Neural cell (in vitro differentiated cells): ENCODE measurements at regions not wholly inside any gene's neighbourhood (a gene's known extent, or its start where the extent isn't known, plus 50 kb on each side); places are given as distances from the start of the nearest gene placed in this dataset.

Experiments
- H2AFZ ChIP-seq: fragments of 200-600, 300-800 bp; sonication (generic), shearing (Covaris generic); 2 replicates; pipeline ENCODE4 v1.6.0; 2014; ENCODE audit warnings: low read depth, mild to moderate bottlenecking, antibody characterized with exemption, low read length, moderate library complexity
- H3F3A ChIP-seq: fragments of 200-600 bp; shearing (Covaris generic); 2 replicates; pipeline ENCODE4 v1.6.1; 2016; ENCODE audit warnings: mild to moderate bottlenecking, moderate library complexity, mixed read lengths, antibody characterized with exemption, low read length; ENCODE audit not compliant: insufficient read depth, poor library complexity, severe bottlenecking
- H3K27ac ChIP-seq: fragments of 200-600, 300-800 bp; sonication (generic), shearing (Covaris generic); 2 replicates; pipeline ENCODE4 v1.5.1; 2014; ENCODE audit warnings: mild to moderate bottlenecking, low read length, moderate library complexity
- H3K27me3 ChIP-seq: fragments of 300-800, 200-600 bp; sonication (generic), shearing (Covaris generic); 2 replicates; pipeline ENCODE4 v1.6.0; 2014; ENCODE audit warnings: mild to moderate bottlenecking, low read depth, low read length, moderate library complexity; ENCODE audit not compliant: insufficient read depth
- H3K36me3 ChIP-seq: fragments of 300-800, 200-600 bp; sonication (generic), shearing (Covaris generic); 2 replicates; pipeline ENCODE4 v1.5.1; 2014; ENCODE audit warnings: mild to moderate bottlenecking, antibody characterized with exemption, low read length, moderate library complexity; ENCODE audit not compliant: insufficient read depth
- H3K4me2 ChIP-seq: fragments of 300-800, 200-600 bp; sonication (generic), shearing (Covaris generic); 2 replicates; pipeline ENCODE4 v1.6.0; 2014; ENCODE audit warnings: mild to moderate bottlenecking, low read length
- H3K4me3 ChIP-seq: fragments of 300-800, 200-600 bp; sonication (generic), shearing (Covaris generic); 2 replicates; pipeline ENCODE4 v1.5.1; 2014; ENCODE audit warnings: mild to moderate bottlenecking, low read length, moderate library complexity
- H3K79me2 ChIP-seq: fragments of 200-600 bp; shearing (Covaris generic); replicated peaks from 2 replicates; pipeline ENCODE4 v1.6.0; 2014; ENCODE audit warnings: mild to moderate bottlenecking, low read length, moderate library complexity; ENCODE audit not compliant: insufficient read depth
- H3K9ac ChIP-seq: fragments of 300-800, 200-600 bp; sonication (generic), shearing (Covaris generic); 2 replicates; pipeline ENCODE4 v1.6.1; 2016; ENCODE audit warnings: mild to moderate bottlenecking, low read length, mixed read lengths
- H3K9me2 ChIP-seq: fragments of 200-600 bp; shearing (Covaris generic); 2 replicates; pipeline ENCODE4 v1.6.1; 2016; ENCODE audit warnings: mild to moderate bottlenecking, low read length, mixed read lengths; ENCODE audit not compliant: insufficient read depth
- H3K9me3 ChIP-seq: fragments of 200-600, 300-800 bp; sonication (generic), shearing (Covaris generic); 2 replicates; pipeline ENCODE4 v1.6.1; 2016; ENCODE audit warnings: mild to moderate bottlenecking, mixed run types, low read length, moderate library complexity, mixed read lengths
- H4K20me1 ChIP-seq: fragments of 200-600 bp; shearing (Covaris generic); 2 replicates; pipeline ENCODE4 v1.6.1; 2016; ENCODE audit warnings: mild to moderate bottlenecking, mixed run types; ENCODE audit not compliant: insufficient read depth
- CTCF ChIP-seq: fragments of 450-650 bp; IDR thresholded peaks from 2 replicates; pipeline ENCODE4 v1.5.1; 2014; ENCODE audit warnings: antibody characterized with exemption, mild to moderate bottlenecking, moderate library complexity; ENCODE audit not compliant: poor library complexity, severe bottlenecking
- EP300 ChIP-seq: fragments of 450-650 bp; conservative IDR thresholded peaks from 2 replicates; pipeline ENCODE4 v1.6.1; 2014; ENCODE audit warnings: antibody characterized with exemption, mild to moderate bottlenecking, moderate library complexity; ENCODE audit not compliant: poor library complexity, severe bottlenecking
- EZH2 ChIP-seq: fragments of 200-600, 300-800 bp; shearing (Covaris generic), sonication (generic); IDR thresholded peaks from 2 replicates; pipeline ENCODE4 v1.6.1; 2014; ENCODE audit warnings: antibody characterized with exemption, low read length, borderline replicate concordance, mild to moderate bottlenecking; ENCODE audit not compliant: insufficient read depth, poor library complexity, severe bottlenecking
- MXI1 ChIP-seq: fragments of 450-650 bp; conservative IDR thresholded peaks from 2 replicates; pipeline ENCODE4 v1.6.1; 2014; ENCODE audit warnings: antibody characterized with exemption, mild to moderate bottlenecking; ENCODE audit not compliant: poor library complexity, severe bottlenecking
- POLR2AphosphoS5 ChIP-seq: IDR thresholded peaks from 2 replicates; pipeline ENCODE4 v1.6.1; 2012
- RAD21 ChIP-seq: fragments of 450-650 bp; conservative IDR thresholded peaks from 2 replicates; pipeline ENCODE4 v1.6.1; 2014; ENCODE audit warnings: antibody characterized with exemption, mild to moderate bottlenecking, moderate library complexity
- REST ChIP-seq: IDR thresholded peaks from 2 replicates; pipeline ENCODE4 v1.6.1; 2012; ENCODE audit warnings: borderline replicate concordance
- SMC3 ChIP-seq: fragments of 450-650 bp; conservative IDR thresholded peaks from 2 replicates; pipeline ENCODE4 v1.6.1; 2014; ENCODE audit warnings: antibody characterized with exemption, mild to moderate bottlenecking, moderate library complexity; ENCODE audit not compliant: poor library complexity
- TAF1 ChIP-seq: IDR thresholded peaks from 2 replicates; pipeline ENCODE4 v1.6.1; 2012; ENCODE audit warnings: low read depth

- no peaks in the 10 kb centered on the region for H3K79me2 ChIP-seq
- TF ChIP-seq CTCF: no peak
- no peak for TF ChIP-seq EZH2
- no peak for TF ChIP-seq REST
- TF ChIP-seq SMC3: no peak
- TF ChIP-seq POLR2AphosphoS5: no peak
- TF ChIP-seq TAF1: no peak
- TF ChIP-seq MXI1: no peak
- no peak overlapping the region for H3K4me2 ChIP-seq
- no peaks in the 10 kb centered on the region for H3F3A ChIP-seq
- H3K36me3 ChIP-seq: no peaks in the 10 kb centered on the region
- no peak overlapping the region for H3K27ac ChIP-seq
- no peaks in the 10 kb centered on the region for H4K20me1 ChIP-seq
- no peak overlapping the region for H3K9ac ChIP-seq
- no peak overlapping the region for H3K4me3 ChIP-seq
- no peak overlapping the region for H2AFZ ChIP-seq
- no peaks in the 10 kb centered on the region for H3K27me3 ChIP-seq
- no peaks in the 10 kb centered on the region for H3K9me3 ChIP-seq
- no peaks in the 10 kb centered on the region for H3K9me2 ChIP-seq
Measured at GRCh38 chr7:79778786-79779770, 325.6 kb upstream of the MAGI2 start.

- Histone ChIP-seq H3K9me3 (no peaks in the 10 kb centered on the region), H3K4me2 (no peak overlapping the region), H3F3A (no peaks in the 10 kb centered on the region), H3K79me2 (no peaks in the 10 kb centered on the region), H3K4me3 (no peak overlapping the region), H3K9ac (no peak overlapping the region), H3K27ac (no peak overlapping the region), H3K36me3 (no peaks in the 10 kb centered on the region), H3K9me2 (no peaks in the 10 kb centered on the region), H3K27me3 (no peaks in the 10 kb centered on the region), H4K20me1 (no peaks in the 10 kb centered on the region), H2AFZ (no peak overlapping the region)
- no peak for TF ChIP-seq CTCF
- TF ChIP-seq EZH2: no peak
- no peak for TF ChIP-seq MXI1
- no peak for TF ChIP-seq POLR2AphosphoS5
- TF ChIP-seq REST: no peak
- no peak for TF ChIP-seq EP300
- no peak for TF ChIP-seq SMC3
- TF ChIP-seq RAD21: no peak
- no peak for TF ChIP-seq TAF1
Measured at GRCh38 chr7:79775911-79776310, 322.4 kb upstream of the MAGI2 start.
